ENCODE measurements at regions not wholly inside any gene's neighbourhood (a gene's known extent, or its start where the extent isn't known, plus 50 kb on each side); places are given as distances from the start of the nearest gene placed in this dataset.
A peak's percentile ranks its signal among the peaks of the same experiment; 100 is the strongest.

DNA sequence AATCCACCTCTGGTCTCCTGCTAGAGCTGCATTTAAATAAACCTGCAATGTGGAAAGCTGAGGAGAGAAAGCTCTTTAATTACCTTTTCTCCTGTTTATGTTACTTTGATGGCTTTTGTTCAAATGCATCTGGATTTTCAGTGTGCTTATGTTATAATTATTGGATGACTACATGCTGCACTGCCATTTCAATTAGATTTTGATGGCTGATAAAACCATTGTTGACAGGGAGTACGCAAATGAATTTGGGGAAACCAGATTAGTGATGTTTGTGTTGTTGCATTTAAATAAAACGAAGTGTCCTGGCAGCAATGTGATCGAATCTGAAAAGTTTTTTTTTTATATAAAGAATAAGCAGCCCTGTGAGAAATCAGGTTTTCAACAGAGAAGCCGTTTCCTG, 799.8 kb downstream of the DIAPH3 start:
- no peak for DNase-seq
- no peak for TF ChIP-seq CTCF (IDR thresholded peaks at IDR 0.05; ENCODE audit: low read depth, low read length)
- H3K36me3 ChIP-seq: no peaks in the 10 kb centered on the region
- H3K4me1 ChIP-seq: peaks cover 15% of the 10 kb centered on the region
- H3K9me3 ChIP-seq: no peaks in the 10 kb centered on the region
- H3K4me3 ChIP-seq (ENCODE audit: low read depth, low read length): peak overlapping the region; percentile 46
- H3K27me3 ChIP-seq: no peaks in the 10 kb centered on the region

DNA sequence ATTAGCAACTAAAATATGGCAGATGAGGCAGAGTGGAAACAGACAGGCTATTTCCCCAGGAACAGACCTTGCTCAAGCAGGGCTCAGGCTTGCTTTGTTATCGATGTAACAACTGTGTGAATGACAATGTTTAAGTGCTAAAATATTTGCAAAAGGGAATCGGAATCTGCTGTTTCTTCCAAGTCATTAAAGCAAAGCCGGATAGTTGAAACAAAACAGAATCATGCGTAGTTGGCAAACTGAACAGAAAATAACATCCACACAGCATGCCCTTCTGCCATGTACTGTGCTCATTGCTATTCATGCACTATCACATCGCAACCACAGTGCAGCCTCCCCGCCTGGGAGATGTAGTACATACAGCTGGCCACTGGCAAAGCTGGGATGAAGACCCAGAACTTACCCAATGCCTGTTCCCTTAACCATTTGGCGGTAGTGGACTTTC, 799.1 kb downstream of the DIAPH3 start:
- H3K27me3 ChIP-seq: no peaks in the 10 kb centered on the region
- peak overlapping the region; percentile 46 for H3K4me3 ChIP-seq (ENCODE audit: low read depth, low read length)
- no peaks in the 10 kb centered on the region for H3K36me3 ChIP-seq
- H3K4me1 ChIP-seq: peaks cover 15% of the 10 kb centered on the region
- no peaks in the 10 kb centered on the region for H3K9me3 ChIP-seq
- peak; percentile 76 for DNase-seq
- peak; percentile 48 for TF ChIP-seq CTCF (IDR thresholded peaks at IDR 0.05; ENCODE audit: low read depth, low read length)

DNA sequence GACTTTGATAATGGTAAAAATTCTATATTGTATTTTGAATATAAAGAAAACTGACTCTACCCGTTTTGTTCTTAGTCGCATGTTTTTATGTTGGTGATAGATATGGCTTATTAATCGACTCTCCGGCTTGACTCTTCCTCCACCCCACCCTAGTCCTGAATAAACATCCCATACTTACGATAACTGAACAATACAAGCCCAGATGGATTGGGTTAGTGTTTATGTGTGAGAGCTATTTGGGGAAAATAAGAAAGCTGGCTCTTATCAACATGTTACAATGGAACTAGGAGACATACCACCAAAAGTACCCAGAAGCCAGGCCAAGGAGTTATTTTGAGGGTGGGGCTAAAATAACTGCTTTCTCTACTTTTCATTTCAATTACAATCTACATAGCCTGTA, 796.3 kb downstream of the DIAPH3 start:
- no peak for DNase-seq
- Histone ChIP-seq H3K4me3 (ENCODE audit: low read depth, low read length) (no peak overlapping the region), H3K36me3 (no peaks in the 10 kb centered on the region), H3K4me1 (peaks cover 13% of the 10 kb centered on the region), H3K9me3 (no peaks in the 10 kb centered on the region), H3K27me3 (no peaks in the 10 kb centered on the region)
- TF ChIP-seq CTCF (IDR thresholded peaks at IDR 0.05; ENCODE audit: low read depth, low read length): no peak

DNA sequence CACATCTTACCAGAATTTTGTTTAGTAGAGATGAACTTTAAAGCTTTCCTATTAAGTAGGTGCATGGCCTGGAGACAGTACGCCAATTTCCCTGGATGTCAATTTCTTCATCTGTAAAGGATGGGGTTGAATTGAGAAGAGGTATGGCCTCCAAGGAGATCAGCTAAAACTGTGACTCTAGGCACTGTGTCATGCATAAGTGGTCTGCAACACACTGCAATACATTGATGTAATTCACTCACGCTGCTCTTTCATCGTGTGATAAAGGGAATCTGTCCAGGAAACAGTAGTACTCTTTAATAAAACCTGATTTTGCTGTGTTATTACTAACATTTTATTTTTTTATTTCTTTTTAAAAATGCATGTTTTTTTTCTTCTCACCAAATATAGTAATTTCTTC, 795.8 kb downstream of the DIAPH3 start:
- H3K36me3 ChIP-seq: no peaks in the 10 kb centered on the region
- TF ChIP-seq CTCF (IDR thresholded peaks at IDR 0.05; ENCODE audit: low read depth, low read length): no peak
- H3K27me3 ChIP-seq: no peaks in the 10 kb centered on the region
- H3K9me3 ChIP-seq: no peaks in the 10 kb centered on the region
- H3K4me3 ChIP-seq (ENCODE audit: low read depth, low read length): no peak overlapping the region
- no peak for DNase-seq
- H3K4me1 ChIP-seq: peaks cover 13% of the 10 kb centered on the region

DNA sequence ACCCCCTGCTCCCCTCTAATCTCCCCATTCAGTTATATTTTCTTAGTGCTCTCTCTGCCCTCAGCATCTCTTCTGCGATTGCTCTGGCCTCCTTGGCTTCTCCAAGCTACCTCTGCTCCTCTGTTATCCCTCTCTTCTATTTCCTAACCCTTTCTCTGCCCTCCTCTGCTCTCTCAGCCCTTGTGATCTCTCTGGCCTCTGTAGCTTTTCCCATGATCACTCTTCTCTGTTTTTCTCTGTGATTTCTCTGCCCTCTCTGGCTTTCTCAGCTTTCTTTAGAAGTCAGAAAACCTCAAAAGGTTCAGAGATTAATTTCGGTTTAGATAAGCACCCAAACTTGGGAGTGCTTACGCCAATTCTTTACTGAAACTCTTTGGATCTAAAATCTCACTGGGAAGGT, 795.0 kb downstream of the DIAPH3 start:
- no peak for DNase-seq
- Histone ChIP-seq H3K9me3 (no peaks in the 10 kb centered on the region), H3K36me3 (no peaks in the 10 kb centered on the region), H3K4me3 (ENCODE audit: low read depth, low read length) (no peak overlapping the region), H3K27me3 (no peaks in the 10 kb centered on the region), H3K4me1 (peaks cover 7% of the 10 kb centered on the region)
- TF ChIP-seq CTCF (IDR thresholded peaks at IDR 0.05; ENCODE audit: low read depth, low read length): no peak

- H3K4me3 ChIP-seq (ENCODE audit: low read depth, low read length): no peak overlapping the region
- TF ChIP-seq CTCF (IDR thresholded peaks at IDR 0.05; ENCODE audit: low read depth, low read length): no peak
- H3K9me3 ChIP-seq: no peaks in the 10 kb centered on the region
- no peaks in the 10 kb centered on the region for H3K27me3 ChIP-seq
- no peak for DNase-seq
- no peaks in the 10 kb centered on the region for H3K4me1 ChIP-seq
- no peaks in the 10 kb centered on the region for H3K36me3 ChIP-seq
Observed at GRCh38 chr13:59371229-59371628, 792.5 kb downstream of the DIAPH3 start.

Measured in BE2C (cell line).